DOHH2 (cell line): ENCODE measurements at regions not wholly inside any gene's neighbourhood (a gene's known extent, or its start where the extent isn't known, plus 50 kb on each side); places are given as distances from the start of the nearest gene placed in this dataset.
"Not testable (repeated sequence)": the region's sequence is repeated elsewhere in the genome, so short reads cannot be mapped to it uniquely, and the experiment has no call there.

Experiments used
- H3F3A ChIP-seq: fragments of 200-600 bp; sonication (generic), shearing (Covaris generic); 2 replicates; pipeline ENCODE4 v1.6.0; 2016; ENCODE audit warnings: antibody characterized with exemption, mild to moderate bottlenecking; ENCODE audit not compliant: control insufficient read depth, insufficient read depth
- H3K27ac ChIP-seq: fragments of 200-600 bp; sonication (generic); 2 replicates; pipeline ENCODE4 v1.5.1; 2014; ENCODE audit warnings: low read depth, mild to moderate bottlenecking, low read length, moderate library complexity
- H3K27me3 ChIP-seq: fragments of 200-600 bp; sonication (generic); 2 replicates; pipeline ENCODE4 v1.6.1; 2014; ENCODE audit warnings: mild to moderate bottlenecking, low read length, mixed read lengths; ENCODE audit not compliant: control insufficient read depth
- H3K36me3 ChIP-seq: fragments of 200-600 bp; sonication (generic); 2 replicates; pipeline ENCODE4 v1.6.1; 2014; ENCODE audit warnings: mild to moderate bottlenecking, low read length, moderate library complexity, mixed read lengths; ENCODE audit not compliant: control insufficient read depth
- H3K4me1 ChIP-seq: fragments of 200-600 bp; sonication (generic); 2 replicates; pipeline ENCODE4 v1.6.1; 2014; ENCODE audit warnings: mild to moderate bottlenecking, low read length, mixed read lengths; ENCODE audit not compliant: control insufficient read depth
- H3K4me2 ChIP-seq: fragments of 200-600 bp; sonication (generic); 2 replicates; pipeline ENCODE4 v1.6.0; 2014; ENCODE audit warnings: mild to moderate bottlenecking, low read length, moderate library complexity
- H3K4me3 ChIP-seq: fragments of 200-600 bp; sonication (generic); 2 replicates; pipeline ENCODE4 v1.5.1; 2014; ENCODE audit warnings: mild to moderate bottlenecking, low read length, mixed read lengths
- H3K79me2 ChIP-seq: fragments of 200-600 bp; sonication (generic); 2 replicates; pipeline ENCODE4 v1.6.1; 2014; ENCODE audit warnings: mild to moderate bottlenecking, low read length, mixed read lengths; ENCODE audit not compliant: control insufficient read depth
- H3K9me2 ChIP-seq: fragments of 200-600 bp; sonication (generic); replicated peaks from 2 replicates; pipeline ENCODE4 v1.6.1; 2014; ENCODE audit warnings: mild to moderate bottlenecking, low read length, mixed read lengths; ENCODE audit not compliant: control insufficient read depth
- H3K9me3 ChIP-seq: fragments of 200-600 bp; sonication (generic); 2 replicates; pipeline ENCODE4 v1.6.1; 2014; ENCODE audit warnings: antibody characterized with exemption, low read length, mixed read lengths; ENCODE audit not compliant: control insufficient read depth, insufficient read depth
- H4K20me1 ChIP-seq: fragments of 200-600 bp; sonication (generic); 2 replicates; pipeline ENCODE4 v1.6.0; 2014; ENCODE audit warnings: low read depth, mild to moderate bottlenecking, antibody characterized with exemption, low read length, moderate library complexity; ENCODE audit not compliant: control insufficient read depth, insufficient read depth
- CTCF ChIP-seq: fragments of 200-600 bp; sonication (generic); IDR thresholded peaks from one replicate; pipeline ENCODE4 v1.5.1; 2014; ENCODE audit warnings: antibody characterized with exemption, mild to moderate bottlenecking, low read depth, low read length; ENCODE audit not compliant: poor library complexity, severe bottlenecking
- EZH2phosphoT487 ChIP-seq: fragments of 200-600 bp; sonication (generic); IDR thresholded peaks from 2 replicates; pipeline ENCODE4 v1.6.1; 2017; ENCODE audit warnings: borderline replicate concordance, mild to moderate bottlenecking, antibody characterized with exemption, low read length, moderate library complexity, mixed read lengths

GRCh38 chr13:21272439-21272838, 96.0 kb downstream of the MRPL57 start:
- H3K27me3 ChIP-seq, H3K9me3 ChIP-seq, H3K36me3 ChIP-seq, H3K79me2 ChIP-seq, H3K4me3 ChIP-seq, H3K4me2 ChIP-seq, H3K9me2 ChIP-seq, H3K27ac ChIP-seq, H3F3A ChIP-seq, H3K4me1 ChIP-seq, H4K20me1 ChIP-seq: not testable (repeated sequence)

GRCh38 chr13:21274457-21274856, 98.0 kb downstream of the MRPL57 start:
- not testable (repeated sequence) for H3K4me1 ChIP-seq, H3F3A ChIP-seq, H3K4me2 ChIP-seq, H3K36me3 ChIP-seq, H3K9me2 ChIP-seq, H3K79me2 ChIP-seq, H3K4me3 ChIP-seq, H3K27me3 ChIP-seq, H4K20me1 ChIP-seq, H3K9me3 ChIP-seq, H3K27ac ChIP-seq

- Histone ChIP-seq H3K27me3 (peaks cover 11% of the 10 kb centered on the region; the same call in 1 of the 2 replicates), H3K9me2 (no peaks in the 10 kb centered on the region), H3K79me2 (no peaks in the 10 kb centered on the region), H3K4me2 (no peak overlapping the region), H3K36me3 (no peaks in the 10 kb centered on the region), H3K9me3 (no peaks in the 10 kb centered on the region), H3K4me3 (no peak overlapping the region), H3K4me1 (no peaks in the 10 kb centered on the region), H3K27ac (no peak overlapping the region), H3F3A (no peaks in the 10 kb centered on the region), H4K20me1 (no peaks in the 10 kb centered on the region)
- no peak for TF ChIP-seq CTCF
These were observed 105.6 kb downstream of the MRPL57 start for GRCh38 chr13:21282065-21282464.

GRCh38 chr13:21287331-21287907, 111.0 kb downstream of the MRPL57 start:
- Histone ChIP-seq H3K27me3 (peaks cover 8% of the 10 kb centered on the region; the same call in 1 of the 2 replicates), H3K79me2 (no peaks in the 10 kb centered on the region), H3K36me3 (no peaks in the 10 kb centered on the region), H3K27ac (no peak overlapping the region), H3K4me2 (no peak overlapping the region), H3K4me1 (no peaks in the 10 kb centered on the region), H3F3A (no peaks in the 10 kb centered on the region), H3K9me3 (no peaks in the 10 kb centered on the region), H4K20me1 (no peaks in the 10 kb centered on the region), H3K4me3 (no peak overlapping the region), H3K9me2 (no peaks in the 10 kb centered on the region)
- TF ChIP-seq CTCF (no peak), EZH2phosphoT487 (no peak)
